SK-N-MC (cell line): ENCODE measurements at regions not wholly inside any gene's neighbourhood (a gene's known extent, or its start where the extent isn't known, plus 50 kb on each side); places are given as distances from the start of the nearest gene placed in this dataset.

Experiments used
- DNase-seq: peaks from one replicate; pipeline ENCODE4 v3.0.0-alpha.2; 2011; ENCODE audit warnings: low read depth, low spot score
- H3K27ac ChIP-seq: fragments of 200-600 bp; sonication (generic); 2 replicates; pipeline ENCODE4 v1.5.1; 2016; ENCODE audit warnings: mixed run types
- H3K36me3 ChIP-seq: fragments of 200-600 bp; sonication (generic); 2 replicates; pipeline ENCODE4 v1.6.1; 2017; ENCODE audit warnings: antibody characterized with exemption, low read length, mixed read lengths; ENCODE audit not compliant: insufficient read depth
- H3K4me3 ChIP-seq: fragments of 200-600 bp; sonication (generic); 2 replicates; pipeline ENCODE4 v1.5.1; 2016
- H3K9ac ChIP-seq: fragments of 200-600 bp; sonication (generic); 2 replicates; pipeline ENCODE4 v1.8.0; 2017; ENCODE audit warnings: mixed run types, mixed read lengths; ENCODE audit not compliant: insufficient read length
- H3K9me3 ChIP-seq: fragments of 200-600 bp; sonication (generic); 2 replicates; pipeline ENCODE4 v1.6.1; 2017; ENCODE audit warnings: low read depth, mild to moderate bottlenecking, antibody characterized with exemption, low read length, moderate library complexity, mixed read lengths
- EZH2 ChIP-seq: fragments of 200-600 bp; sonication (generic); IDR thresholded peaks from one replicate; pipeline ENCODE4 v1.6.1; 2017; ENCODE audit warnings: antibody characterized with exemption
- FOXP2 ChIP-seq: optimal IDR thresholded peaks from 2 replicates; pipeline ENCODE3; 2011; ENCODE audit warnings: mild to moderate bottlenecking, moderate library complexity; ENCODE audit not compliant: insufficient read depth; ENCODE audit errors: extremely low read length, control extremely low read depth
- POLR2AphosphoS5 ChIP-seq: IDR thresholded peaks from 2 replicates; pipeline ENCODE4 v1.6.1; 2012; ENCODE audit warnings: mild to moderate bottlenecking, low read depth, low read length, borderline replicate concordance

GRCh38 chr14:100432652-100433427 is 109.7 kb downstream of the SLC25A47 start:
- Histone ChIP-seq H3K9ac (no peak overlapping the region), H3K9me3 (no peaks in the 10 kb centered on the region), H3K4me3 (no peak overlapping the region), H3K36me3 (no peaks in the 10 kb centered on the region), H3K27ac (no peak overlapping the region)
- no peak for TF ChIP-seq EZH2
- no peak for TF ChIP-seq POLR2AphosphoS5
- no peak for TF ChIP-seq FOXP2
- no peak for DNase-seq

- H3K27ac ChIP-seq: no peak overlapping the region
- no peak overlapping the region for H3K4me3 ChIP-seq
- no peak overlapping the region for H3K9ac ChIP-seq
- TF ChIP-seq POLR2AphosphoS5 (no peak), FOXP2 (no peak), EZH2 (no peak)
- no peaks in the 10 kb centered on the region for H3K9me3 ChIP-seq
- no peaks in the 10 kb centered on the region for H3K36me3 ChIP-seq
- no peak for DNase-seq
Measured at GRCh38 chr14:100433428-100433814, 110.3 kb downstream of the SLC25A47 start.

- H3K36me3 ChIP-seq: no peaks in the 10 kb centered on the region
- DNase-seq: no peak
- H3K9ac ChIP-seq: no peak overlapping the region
- H3K4me3 ChIP-seq: no peak overlapping the region
- H3K9me3 ChIP-seq: no peaks in the 10 kb centered on the region
- no peak overlapping the region for H3K27ac ChIP-seq
- no peak for TF ChIP-seq EZH2
Measured at GRCh38 chr14:100434033-100434601, 111.0 kb downstream of the SLC25A47 start.

- Histone ChIP-seq H3K9ac (no peak overlapping the region), H3K9me3 (no peaks in the 10 kb centered on the region), H3K36me3 (no peaks in the 10 kb centered on the region), H3K4me3 (no peak overlapping the region), H3K27ac (no peak overlapping the region)
- TF ChIP-seq EZH2: no peak
- TF ChIP-seq POLR2AphosphoS5: no peak
- no peak for TF ChIP-seq FOXP2
- no peak for DNase-seq
Measured at GRCh38 chr14:100434911-100435438, 111.8 kb downstream of the SLC25A47 start.

- Histone ChIP-seq H3K9me3 (no peaks in the 10 kb centered on the region), H3K27ac (no peak overlapping the region), H3K4me3 (no peak overlapping the region), H3K36me3 (no peaks in the 10 kb centered on the region), H3K9ac (no peak overlapping the region)
- DNase-seq: no peak
- TF ChIP-seq FOXP2 (no peak), EZH2 (no peak), POLR2AphosphoS5 (no peak)
Measured at GRCh38 chr14:100435459-100435858, 112.3 kb downstream of the SLC25A47 start.

- Histone ChIP-seq H3K27ac (no peak overlapping the region), H3K9me3 (no peaks in the 10 kb centered on the region), H3K9ac (no peak overlapping the region), H3K36me3 (no peaks in the 10 kb centered on the region), H3K4me3 (no peak overlapping the region)
- no peak for DNase-seq
- TF ChIP-seq FOXP2 (no peak), POLR2AphosphoS5 (no peak), EZH2 (no peak)
Measured at GRCh38 chr14:100436745-100437406, 113.7 kb downstream of the SLC25A47 start.

- H3K36me3 ChIP-seq: no peaks in the 10 kb centered on the region
- no peak for DNase-seq
- H3K4me3 ChIP-seq: no peak overlapping the region
- H3K9me3 ChIP-seq: no peaks in the 10 kb centered on the region
- no peak overlapping the region for H3K27ac ChIP-seq
- TF ChIP-seq FOXP2: no peak
- H3K9ac ChIP-seq: no peak overlapping the region
Measured at GRCh38 chr14:100438271-100438670, 115.1 kb downstream of the SLC25A47 start.

GRCh38 chr14:100438678-100439592 is 115.8 kb downstream of the SLC25A47 start:
- no peaks in the 10 kb centered on the region for H3K36me3 ChIP-seq
- H3K9ac ChIP-seq: no peak overlapping the region
- no peak overlapping the region for H3K27ac ChIP-seq
- no peak for DNase-seq
- H3K9me3 ChIP-seq: no peaks in the 10 kb centered on the region
- no peak overlapping the region for H3K4me3 ChIP-seq
- TF ChIP-seq POLR2AphosphoS5 (no peak), EZH2 (no peak), FOXP2 (no peak)
